ENCODE measurements at regions not wholly inside any gene's neighbourhood (a gene's known extent, or its start where the extent isn't known, plus 50 kb on each side); places are given as distances from the start of the nearest gene placed in this dataset.

DNA sequence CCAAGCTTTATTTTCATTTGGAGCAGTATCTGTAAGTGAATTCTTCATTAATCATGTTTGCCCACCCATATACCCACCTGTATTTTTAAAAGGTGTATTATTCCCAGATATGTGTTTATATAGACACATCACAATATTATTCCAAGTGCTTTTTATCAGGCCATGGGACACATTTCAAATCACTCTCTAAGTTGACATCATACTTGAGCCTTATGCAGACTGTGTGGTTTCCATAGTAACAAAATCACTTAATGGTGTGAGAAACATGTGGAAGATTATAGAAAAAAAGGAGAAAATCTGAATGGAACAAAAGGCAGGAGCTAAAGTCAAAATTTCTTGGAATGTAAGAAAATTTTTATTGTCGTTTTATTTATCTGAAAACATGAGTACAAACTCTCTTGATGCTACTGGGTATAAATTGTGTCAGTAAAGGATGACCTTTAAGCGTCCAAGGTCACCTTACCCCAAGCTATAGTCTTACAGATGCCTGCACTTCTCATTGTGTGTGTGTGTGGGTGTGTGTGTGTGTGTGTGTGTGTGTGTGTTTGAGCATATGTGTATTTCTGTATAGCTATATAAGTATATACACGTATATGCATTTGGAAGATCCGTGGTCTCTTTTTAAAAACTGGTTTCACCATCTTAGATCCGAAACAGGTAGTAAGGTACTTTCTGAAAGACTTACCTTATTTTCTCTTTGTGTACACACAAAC, 79.8 kb upstream of the CCN6 start:
- Histone ChIP-seq H3K27ac (ENCODE audit: low read depth, low read length) (peak overlapping the region; percentile 43), H3K36me3 (ENCODE audit: control insufficient read depth in 3 of 3, insufficient read depth in 3 of 3, low read length in 3 of 3) (no peaks in the 10 kb centered on the region), H3K9ac (ENCODE audit: low read depth in 1 of 3, low read length in 3 of 3) (no peak overlapping the region), H3K9me3 (ENCODE audit: control insufficient read depth in 3 of 3, low read length in 3 of 3) (no peaks in the 10 kb centered on the region), H3K4me1 (ENCODE audit: control insufficient read depth in 3 of 3, insufficient read depth in 3 of 3, low read length in 3 of 3) (peaks cover 0 to 3% (median 0%) of the 10 kb centered on the region in 3 donors), H3K4me3 (ENCODE audit: low read length in 3 of 3) (no peak overlapping the region), H3K27me3 (ENCODE audit: control insufficient read depth in 3 of 3, insufficient read depth in 3 of 3, low read length in 3 of 3) (no peaks in the 10 kb centered on the region)

- H3K4me3 ChIP-seq (ENCODE audit: low read length in 3 of 3), result no peak overlapping the region
- H3K27ac ChIP-seq (ENCODE audit: low read depth, low read length), result no peak overlapping the region
- H3K27me3 ChIP-seq (ENCODE audit: control insufficient read depth in 3 of 3, insufficient read depth in 3 of 3, low read length in 3 of 3), result no peaks in the 10 kb centered on the region
- H3K4me1 ChIP-seq (ENCODE audit: control insufficient read depth in 3 of 3, insufficient read depth in 3 of 3, low read length in 3 of 3), result peaks cover 0 to 7% (median 0%) of the 10 kb centered on the region in 3 donors
- no peaks in the 10 kb centered on the region for H3K9me3 ChIP-seq (ENCODE audit: control insufficient read depth in 3 of 3, low read length in 3 of 3)
- no peaks in the 10 kb centered on the region for H3K36me3 ChIP-seq (ENCODE audit: control insufficient read depth in 3 of 3, insufficient read depth in 3 of 3, low read length in 3 of 3)
- H3K9ac ChIP-seq (ENCODE audit: low read depth in 1 of 3, low read length in 3 of 3), result no peak overlapping the region
Measured at GRCh38 chr6:111975466-111975865, 78.4 kb upstream of the CCN6 start.

DNA sequence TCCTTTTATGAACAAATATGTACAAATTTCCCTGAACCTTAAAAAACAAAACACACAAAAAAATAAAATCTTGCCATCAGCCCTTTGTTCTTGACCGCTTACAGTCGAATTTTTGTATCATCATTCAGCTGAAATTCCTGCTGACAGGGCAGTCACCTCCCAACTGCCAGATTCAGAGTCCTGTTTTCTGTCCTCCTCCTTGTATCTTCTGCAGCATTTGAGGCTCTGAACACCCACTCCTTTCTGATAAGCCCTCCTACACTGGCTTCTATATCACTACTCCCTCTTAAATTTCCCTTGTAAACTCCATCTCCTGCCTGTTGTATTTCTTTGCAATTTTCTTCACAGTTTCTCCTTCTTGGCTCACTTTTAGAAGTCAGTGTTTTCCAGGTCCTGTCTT, 77.8 kb upstream of the CCN6 start:
- no peak overlapping the region for H3K9ac ChIP-seq (ENCODE audit: low read depth in 1 of 3, low read length in 3 of 3)
- peaks cover 0 to 7% (median 0%) of the 10 kb centered on the region in 3 donors for H3K4me1 ChIP-seq (ENCODE audit: control insufficient read depth in 3 of 3, insufficient read depth in 3 of 3, low read length in 3 of 3)
- H3K27ac ChIP-seq (ENCODE audit: low read depth, low read length), result no peak overlapping the region
- H3K27me3 ChIP-seq (ENCODE audit: control insufficient read depth in 3 of 3, insufficient read depth in 3 of 3, low read length in 3 of 3), result no peaks in the 10 kb centered on the region
- no peak overlapping the region for H3K4me3 ChIP-seq (ENCODE audit: low read length in 3 of 3)
- no peaks in the 10 kb centered on the region for H3K36me3 ChIP-seq (ENCODE audit: control insufficient read depth in 3 of 3, insufficient read depth in 3 of 3, low read length in 3 of 3)
- no peaks in the 10 kb centered on the region for H3K9me3 ChIP-seq (ENCODE audit: control insufficient read depth in 3 of 3, low read length in 3 of 3)

DNA sequence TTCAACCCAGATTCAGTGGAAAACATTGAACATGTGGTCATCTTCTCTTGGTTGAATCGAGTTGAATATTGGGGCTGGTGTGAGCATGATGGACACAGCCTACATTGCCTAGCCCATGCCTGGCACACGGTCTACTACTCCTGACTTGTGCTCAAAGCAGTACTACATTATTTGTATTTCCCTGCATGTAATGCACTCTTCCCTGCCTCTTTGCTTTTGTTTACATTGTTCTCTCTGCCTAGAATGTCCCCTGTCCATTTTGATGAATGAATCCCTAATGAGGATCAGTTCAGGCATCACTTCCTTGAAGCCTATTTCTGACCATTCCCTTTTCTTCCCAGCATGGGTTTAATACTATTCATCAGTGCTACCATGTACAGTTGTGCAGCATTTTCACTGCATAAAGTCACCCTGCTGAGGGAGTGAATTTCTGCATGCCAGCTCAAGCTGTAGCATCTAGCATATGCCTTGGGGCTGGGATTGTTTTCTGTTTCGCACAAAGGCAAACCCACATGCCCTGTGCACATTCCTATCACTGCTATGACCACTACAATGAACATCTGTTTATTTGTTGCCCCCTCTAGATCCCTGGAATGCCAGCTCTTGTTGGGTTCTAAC, 75.3 kb upstream of the CCN6 start:
- no peaks in the 10 kb centered on the region for H3K36me3 ChIP-seq (ENCODE audit: control insufficient read depth in 3 of 3, insufficient read depth in 3 of 3, low read length in 3 of 3)
- H3K9me3 ChIP-seq (ENCODE audit: control insufficient read depth in 3 of 3, low read length in 3 of 3), result no peaks in the 10 kb centered on the region
- peaks cover 0 to 5% (median 0%) of the 10 kb centered on the region in 3 donors for H3K4me1 ChIP-seq (ENCODE audit: control insufficient read depth in 3 of 3, insufficient read depth in 3 of 3, low read length in 3 of 3)
- no peaks in the 10 kb centered on the region for H3K27me3 ChIP-seq (ENCODE audit: control insufficient read depth in 3 of 3, insufficient read depth in 3 of 3, low read length in 3 of 3)
- no peak overlapping the region for H3K9ac ChIP-seq (ENCODE audit: low read depth in 1 of 3, low read length in 3 of 3)
- no peak overlapping the region for H3K4me3 ChIP-seq (ENCODE audit: low read length in 3 of 3)
- H3K27ac ChIP-seq (ENCODE audit: low read depth, low read length), result no peak overlapping the region

DNA sequence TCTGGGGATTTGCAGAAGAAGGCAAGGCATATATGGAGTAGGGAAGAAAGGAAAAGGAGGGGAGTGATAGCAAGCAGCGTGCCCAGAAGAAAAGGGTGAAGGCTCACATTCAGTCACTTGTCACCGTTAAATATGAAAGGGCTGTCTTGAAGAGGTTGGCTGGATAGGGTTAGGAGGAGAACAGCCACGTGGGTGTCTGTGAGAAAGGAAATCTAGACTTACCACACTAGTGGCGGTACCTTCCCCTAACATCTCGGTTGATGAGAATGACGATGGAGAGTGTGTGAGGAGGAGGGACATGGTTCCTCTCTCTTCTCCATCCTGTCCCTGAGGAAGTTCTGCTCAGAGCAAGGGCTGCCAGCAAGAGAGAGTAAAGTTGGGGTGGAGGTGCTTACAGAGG, 74.3 kb upstream of the CCN6 start:
- Histone ChIP-seq H3K27ac (ENCODE audit: low read depth, low read length) (no peak overlapping the region), H3K9me3 (ENCODE audit: control insufficient read depth in 3 of 3, low read length in 3 of 3) (no peaks in the 10 kb centered on the region), H3K9ac (ENCODE audit: low read depth in 1 of 3, low read length in 3 of 3) (no peak overlapping the region), H3K4me3 (ENCODE audit: low read length in 3 of 3) (no peak overlapping the region), H3K36me3 (ENCODE audit: control insufficient read depth in 3 of 3, insufficient read depth in 3 of 3, low read length in 3 of 3) (no peaks in the 10 kb centered on the region), H3K27me3 (ENCODE audit: control insufficient read depth in 3 of 3, insufficient read depth in 3 of 3, low read length in 3 of 3) (no peaks in the 10 kb centered on the region), H3K4me1 (ENCODE audit: control insufficient read depth in 3 of 3, insufficient read depth in 3 of 3, low read length in 3 of 3) (peaks cover 0 to 4% (median 0%) of the 10 kb centered on the region in 3 donors)

GRCh38 chr6:111980143-111980542, 73.8 kb upstream of the CCN6 start:
- H3K27ac ChIP-seq (ENCODE audit: low read depth, low read length), result peak overlapping the region; percentile 56

DNA sequence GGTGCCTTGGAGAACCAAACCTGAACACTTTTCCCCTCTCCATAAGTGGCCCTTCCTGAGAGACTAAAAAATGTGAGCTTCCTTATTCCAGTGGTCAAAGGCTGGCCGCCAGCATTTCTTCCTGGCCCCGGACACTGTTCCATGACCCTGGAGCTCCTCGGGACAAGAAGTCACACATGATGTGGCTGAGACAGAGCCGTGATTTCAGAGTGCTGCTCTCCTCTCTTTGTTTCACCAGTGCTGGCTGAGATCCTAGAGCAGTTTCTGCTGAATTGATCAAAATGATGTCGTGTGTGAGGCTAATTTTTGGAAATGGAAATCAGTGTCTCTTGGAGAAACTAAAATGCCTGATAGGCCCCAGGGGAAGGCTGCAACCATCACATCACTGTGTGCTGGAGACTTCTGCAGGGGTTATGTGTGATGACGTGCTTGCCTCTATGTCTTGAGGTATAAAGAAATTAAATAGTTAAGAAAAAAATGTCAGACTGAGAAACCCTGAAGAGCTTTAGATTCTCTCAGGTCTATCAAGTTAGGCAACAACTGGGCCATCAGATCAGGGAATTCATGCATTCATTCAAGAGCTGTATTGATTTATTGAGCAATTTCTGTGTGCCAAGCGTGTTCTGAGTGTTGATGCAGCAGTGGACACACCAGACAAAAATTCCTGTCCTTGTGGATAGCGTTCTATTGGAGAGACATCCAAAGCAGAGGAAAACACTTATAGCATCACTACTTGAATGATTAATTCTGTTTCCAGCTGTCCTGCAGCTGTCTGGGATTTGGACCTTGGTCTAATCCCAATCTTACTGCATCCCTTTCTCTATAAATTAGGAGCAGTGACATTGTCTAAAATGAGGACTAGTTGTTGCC, 72.7 kb upstream of the CCN6 start:
- peak overlapping the region; percentile 56 for H3K27ac ChIP-seq (ENCODE audit: low read depth, low read length)
- H3K36me3 ChIP-seq (ENCODE audit: control insufficient read depth in 3 of 3, insufficient read depth in 3 of 3, low read length in 3 of 3), result no peaks in the 10 kb centered on the region

More at GRCh38 chr6:111980143-111980542, 73.8 kb upstream of the CCN6 start:
- no peaks in the 10 kb centered on the region for H3K9me3 ChIP-seq (ENCODE audit: control insufficient read depth in 3 of 3, low read length in 3 of 3)
- H3K36me3 ChIP-seq (ENCODE audit: control insufficient read depth in 3 of 3, insufficient read depth in 3 of 3, low read length in 3 of 3), result no peaks in the 10 kb centered on the region
- H3K4me1 ChIP-seq (ENCODE audit: control insufficient read depth in 3 of 3, insufficient read depth in 3 of 3, low read length in 3 of 3), result peaks cover 0 to 4% (median 0%) of the 10 kb centered on the region in 3 donors
- H3K27me3 ChIP-seq (ENCODE audit: control insufficient read depth in 3 of 3, insufficient read depth in 3 of 3, low read length in 3 of 3), result no peaks in the 10 kb centered on the region
- no peak overlapping the region for H3K9ac ChIP-seq (ENCODE audit: low read depth in 1 of 3, low read length in 3 of 3)
- H3K4me3 ChIP-seq (ENCODE audit: low read length in 3 of 3), result no peak overlapping the region

GRCh38 chr6:111982681-111983080, 71.2 kb upstream of the CCN6 start:
- peaks cover 0 to 4% (median 0%) of the 10 kb centered on the region in 3 donors for H3K4me1 ChIP-seq (ENCODE audit: control insufficient read depth in 3 of 3, insufficient read depth in 3 of 3, low read length in 3 of 3)
- no peak overlapping the region for H3K9ac ChIP-seq (ENCODE audit: low read depth in 1 of 3, low read length in 3 of 3)
- H3K4me3 ChIP-seq (ENCODE audit: low read length in 3 of 3), result no peak overlapping the region
- H3K9me3 ChIP-seq (ENCODE audit: control insufficient read depth in 3 of 3, low read length in 3 of 3), result no peaks in the 10 kb centered on the region
- H3K36me3 ChIP-seq (ENCODE audit: control insufficient read depth in 3 of 3, insufficient read depth in 3 of 3, low read length in 3 of 3), result no peaks in the 10 kb centered on the region
- H3K27me3 ChIP-seq (ENCODE audit: control insufficient read depth in 3 of 3, insufficient read depth in 3 of 3, low read length in 3 of 3), result no peaks in the 10 kb centered on the region
- no peak overlapping the region for H3K27ac ChIP-seq (ENCODE audit: low read depth, low read length)

More for the DNA sequence above, 72.7 kb upstream of the CCN6 start:
- Histone ChIP-seq H3K4me1 (ENCODE audit: control insufficient read depth in 3 of 3, insufficient read depth in 3 of 3, low read length in 3 of 3) (peaks cover 0 to 4% (median 0%) of the 10 kb centered on the region in 3 donors), H3K9ac (ENCODE audit: low read depth in 1 of 3, low read length in 3 of 3) (no peak overlapping the region), H3K4me3 (ENCODE audit: low read length in 3 of 3) (no peak overlapping the region), H3K9me3 (ENCODE audit: control insufficient read depth in 3 of 3, low read length in 3 of 3) (no peaks in the 10 kb centered on the region), H3K27me3 (ENCODE audit: control insufficient read depth in 3 of 3, insufficient read depth in 3 of 3, low read length in 3 of 3) (no peaks in the 10 kb centered on the region)

DNA sequence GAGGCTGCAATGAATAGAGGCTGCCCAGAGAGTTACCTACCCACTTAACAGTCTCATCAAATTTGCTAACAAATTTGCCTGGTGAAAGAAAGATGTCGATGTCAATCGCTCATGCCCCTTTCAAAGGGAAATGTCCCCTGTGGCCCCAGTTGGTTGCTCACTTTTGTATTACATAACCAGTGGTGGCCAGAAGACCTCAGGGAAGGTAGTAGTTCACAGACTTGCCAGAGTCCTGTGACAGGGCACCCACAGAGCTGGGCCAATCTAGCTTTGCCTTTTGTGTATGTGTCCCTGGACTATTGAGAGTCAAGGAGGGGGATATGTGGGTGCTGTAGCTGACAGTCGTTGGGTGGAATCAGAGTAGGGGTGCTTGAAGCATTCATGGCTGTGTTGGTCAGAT, 70.7 kb upstream of the CCN6 start:
- H3K9me3 ChIP-seq (ENCODE audit: control insufficient read depth in 3 of 3, low read length in 3 of 3), result no peaks in the 10 kb centered on the region
- H3K36me3 ChIP-seq (ENCODE audit: control insufficient read depth in 3 of 3, insufficient read depth in 3 of 3, low read length in 3 of 3), result no peaks in the 10 kb centered on the region
- peaks cover 0 to 4% (median 0%) of the 10 kb centered on the region in 3 donors for H3K4me1 ChIP-seq (ENCODE audit: control insufficient read depth in 3 of 3, insufficient read depth in 3 of 3, low read length in 3 of 3)
- H3K27ac ChIP-seq (ENCODE audit: low read depth, low read length), result no peak overlapping the region
- no peak overlapping the region for H3K9ac ChIP-seq (ENCODE audit: low read depth in 1 of 3, low read length in 3 of 3)
- no peaks in the 10 kb centered on the region for H3K27me3 ChIP-seq (ENCODE audit: control insufficient read depth in 3 of 3, insufficient read depth in 3 of 3, low read length in 3 of 3)
- no peak overlapping the region for H3K4me3 ChIP-seq (ENCODE audit: low read length in 3 of 3)

- H3K9ac ChIP-seq (ENCODE audit: low read depth in 1 of 3, low read length in 3 of 3), result no peak overlapping the region
- H3K27me3 ChIP-seq (ENCODE audit: control insufficient read depth in 3 of 3, insufficient read depth in 3 of 3, low read length in 3 of 3), result no peaks in the 10 kb centered on the region
- H3K4me1 ChIP-seq (ENCODE audit: control insufficient read depth in 3 of 3, insufficient read depth in 3 of 3, low read length in 3 of 3), result peaks cover 0 to 4% (median 0%) of the 10 kb centered on the region in 3 donors
- H3K9me3 ChIP-seq (ENCODE audit: control insufficient read depth in 3 of 3, low read length in 3 of 3), result no peaks in the 10 kb centered on the region
- H3K27ac ChIP-seq (ENCODE audit: low read depth, low read length), result no peak overlapping the region
- H3K36me3 ChIP-seq (ENCODE audit: control insufficient read depth in 3 of 3, insufficient read depth in 3 of 3, low read length in 3 of 3), result no peaks in the 10 kb centered on the region
- H3K4me3 ChIP-seq (ENCODE audit: low read length in 3 of 3), result no peak overlapping the region
Measured at GRCh38 chr6:111984081-111984480, 69.8 kb upstream of the CCN6 start.
